HepG2 (cell line): ENCODE measurements at regions not wholly inside any gene's neighbourhood (a gene's known extent, or its start where the extent isn't known, plus 50 kb on each side); places are given as distances from the start of the nearest gene placed in this dataset.

Experiments used
- ATAC-seq: fragments of 200-7000 bp; cut with Tn5 transposase; 3 replicates; pipeline ENCODE4 v1.9.1; 2020; ENCODE audit warnings: mild to moderate bottlenecking, moderate library complexity
- BruUV-seq: library from RNA; stranded (reverse); fragments of 400-500 nt; replicated peaks from 2 replicates; lab custom pipeline; 2021; lab: Mats Ljungman, UMichigan
- CTCF ChIA-PET: fragments of 300-600 bp; formaldehyde crosslinking; extraction: SDS; loops from one replicate; lab custom pipeline; 2021; ENCODE audit warnings: low total read pairs, inconsistent platforms, low intra/inter-chr PET ratio; lab: Yijun Ruan, JAX
- POLR2A ChIA-PET: fragments of 350-600 bp; sonication (Branson Sonifier 250); formaldehyde crosslinking; loops from one replicate; lab custom pipeline; 2020; ENCODE audit warnings: antibody characterized with exemption, inconsistent platforms; lab: Yijun Ruan, JAX
- DNase-seq: peaks from one replicate; pipeline ENCODE4 v3.0.0-alpha.2; 2015; ENCODE audit warnings: low spot score
- FAIRE-seq: peaks from 3 replicates; lab custom pipeline; 2011; peaks lifted over from hg19 to GRCh38; lab: Jason Lieb, UNC
- H2AFZ ChIP-seq: one replicate; pipeline ENCODE4 v1.6.1; 2011; ENCODE audit warnings: low read length, inconsistent platforms
- H3K27ac ChIP-seq: fragments of 300-600 bp; 3 replicates; pipeline ENCODE4 v1.8.0; 2011; ENCODE audit warnings: mixed run types, mild to moderate bottlenecking, mixed read lengths, low read length, inconsistent platforms; ENCODE audit not compliant: insufficient read depth; ENCODE audit errors: extremely low read length
- H3K27me3 ChIP-seq, 2 experiments: fragments of 200-600 bp in 1 of 2; 2 replicates in 1 of 2; 3 replicates in 1 of 2; pipeline versions ENCODE4 v1.6.0 to v1.8.0; 2011; ENCODE audit warnings: low read length in 2 of 2, mild to moderate bottlenecking in 2 of 2, moderate library complexity in 2 of 2, inconsistent platforms in 1 of 2; ENCODE audit not compliant: insufficient read depth in 2 of 2, control insufficient read depth in 1 of 2
- H3K36me3 ChIP-seq, 2 experiments: fragments of 200-600 bp in 1 of 2; replicated peaks in 1 of 2; 2 replicates in 1 of 2; 3 replicates in 1 of 2; pipeline versions ENCODE4 v1.5.1 to v1.8.0; 2011; ENCODE audit warnings: low read length in 2 of 2, inconsistent platforms in 1 of 2; ENCODE audit not compliant: insufficient read depth in 2 of 2, control insufficient read depth in 1 of 2
- H3K4me1 ChIP-seq: 2 replicates; pipeline ENCODE4 v1.5.1; 2012; ENCODE audit warnings: low read length, inconsistent platforms; ENCODE audit not compliant: insufficient read depth
- H3K4me2 ChIP-seq: 2 replicates; pipeline ENCODE4 v1.6.0; 2011; ENCODE audit warnings: low read depth, low read length, inconsistent platforms
- H3K4me3 ChIP-seq, 3 experiments: fragments of 200-600 bp in 1 of 3; sonication (generic), shearing (Covaris generic) in 1 of 3; replicated peaks in 1 of 3; 2 replicates each; pipeline ENCODE4 v1.5.1; 2011 to 2016; ENCODE audit warnings: low read length in 3 of 3, inconsistent platforms in 2 of 3, low read depth in 2 of 3, mild to moderate bottlenecking in 2 of 3, control low read depth in 1 of 3, mixed read lengths in 1 of 3; ENCODE audit not compliant: insufficient read depth in 1 of 3
- H3K79me2 ChIP-seq: one replicate; pipeline ENCODE4 v1.6.1; 2011; ENCODE audit warnings: low read length, inconsistent platforms; ENCODE audit not compliant: insufficient read depth
- H3K9ac ChIP-seq: 2 replicates; pipeline ENCODE4 v1.6.0; 2011; ENCODE audit warnings: mild to moderate bottlenecking, low read depth, low read length, inconsistent platforms; ENCODE audit not compliant: insufficient read depth
- H3K9me3 ChIP-seq: 2 replicates; pipeline ENCODE4 v1.5.1; 2012; ENCODE audit warnings: mild to moderate bottlenecking, low read length
- H4K20me1 ChIP-seq: 2 replicates; pipeline ENCODE4 v1.6.0; 2011; ENCODE audit warnings: inconsistent platforms, mild to moderate bottlenecking, low read length, moderate library complexity; ENCODE audit not compliant: insufficient read depth
- DMAP1 ChIP-seq: IDR thresholded peaks from 2 replicates; pipeline ENCODE4 v1.6.1; 2016
- EZH2 ChIP-seq: conservative IDR thresholded peaks from 2 replicates; pipeline ENCODE4 v1.6.1; 2012; ENCODE audit warnings: mild to moderate bottlenecking, low read depth, low read length, moderate library complexity
- GABPA ChIP-seq, 2 experiments: IDR thresholded peaks; 2 replicates each; pipeline ENCODE4 v1.6.1; 2011 to 2016; ENCODE audit warnings: low read depth in 2 of 2, low read length in 1 of 2, missing biosample characterization in 1 of 2, missing genetic modification characterization in 1 of 2
- GTF2F1 ChIP-seq: fragments of 150-350 bp; IDR thresholded peaks from 2 replicates; pipeline ENCODE4 v1.6.1; 2014; ENCODE audit warnings: low read length
- JUNB ChIP-seq: sonication (generic); formaldehyde crosslinking; IDR thresholded peaks from 2 replicates; pipeline ENCODE4 v1.8.0; 2022; ENCODE audit warnings: missing genetic modification reagents, mild to moderate bottlenecking, borderline replicate concordance
- KDM5A ChIP-seq: fragments of 200-600 bp; sonication (generic); IDR thresholded peaks from 2 replicates; pipeline ENCODE4 v1.7.0; 2018; ENCODE audit warnings: antibody characterized with exemption, mild to moderate bottlenecking, low read length, borderline replicate concordance
- MTF2 ChIP-seq: sonication (generic); formaldehyde crosslinking; IDR thresholded peaks from 2 replicates; pipeline ENCODE4 v1.5.0; 2020; ENCODE audit warnings: missing genetic modification reagents, borderline replicate concordance
- NFIB ChIP-seq: sonication (generic); formaldehyde crosslinking; IDR thresholded peaks from 2 replicates; pipeline ENCODE4 v1.9.0; 2021; ENCODE audit warnings: missing genetic modification reagents, mild to moderate bottlenecking, borderline replicate concordance
- RFXANK ChIP-seq: IDR thresholded peaks from 2 replicates; pipeline ENCODE4 v1.6.1; 2016
- RNF2 ChIP-seq: fragments of 450-650 bp; conservative IDR thresholded peaks from 2 replicates; pipeline ENCODE4 v1.6.1; 2016; ENCODE audit warnings: low read depth
- STAT5B ChIP-seq: sonication (generic); formaldehyde crosslinking; IDR thresholded peaks from 2 replicates; pipeline ENCODE4 v1.4.0; 2020; ENCODE audit warnings: missing genetic modification reagents
- ZEB1 ChIP-seq: IDR thresholded peaks from 2 replicates; pipeline ENCODE4 v1.6.1; 2012; ENCODE audit warnings: mild to moderate bottlenecking, low read depth, inconsistent platforms; ENCODE audit not compliant: insufficient replicate concordance
- ZFX ChIP-seq: sonication (generic); formaldehyde crosslinking; IDR thresholded peaks from 2 replicates; pipeline ENCODE4 v1.4.0; 2020; ENCODE audit warnings: mild to moderate bottlenecking, low read depth, missing genetic modification reagents, moderate library complexity
- ZNF225 ChIP-seq: sonication (generic); formaldehyde crosslinking; IDR thresholded peaks from 2 replicates; pipeline ENCODE4 v1.4.0; 2020; ENCODE audit warnings: mild to moderate bottlenecking, missing genetic modification reagents
- ZNF230 ChIP-seq: sonication (generic); formaldehyde crosslinking; IDR thresholded peaks from 2 replicates; pipeline ENCODE4 v1.4.0; 2020; ENCODE audit warnings: mild to moderate bottlenecking, missing genetic modification reagents
- ZNF274 ChIP-seq: sonication (generic); formaldehyde crosslinking; IDR thresholded peaks from 2 replicates; pipeline ENCODE4 v1.5.1; 2020; ENCODE audit warnings: mild to moderate bottlenecking, missing genetic modification reagents
- ZNF30 ChIP-seq: sonication (generic); formaldehyde crosslinking; IDR thresholded peaks from 2 replicates; pipeline ENCODE4 v1.5.0; 2020; ENCODE audit warnings: mild to moderate bottlenecking, missing genetic modification reagents
- ZNF530 ChIP-seq: sonication (generic); formaldehyde crosslinking; IDR thresholded peaks from 2 replicates; pipeline ENCODE4 v1.5.0; 2020; ENCODE audit warnings: low read depth, mild to moderate bottlenecking, missing genetic modification reagents
- ZNF546 ChIP-seq: sonication (generic); formaldehyde crosslinking; conservative IDR thresholded peaks from 2 replicates; pipeline ENCODE4 v1.8.1; 2023; ENCODE audit warnings: mild to moderate bottlenecking, missing genetic modification reagents
- ZNF564 ChIP-seq: sonication (generic); formaldehyde crosslinking; IDR thresholded peaks from 2 replicates; pipeline ENCODE4 v1.8.1; 2023; ENCODE audit warnings: mild to moderate bottlenecking, missing genetic modification reagents
- ZNF589 ChIP-seq: sonication (generic); formaldehyde crosslinking; conservative IDR thresholded peaks from 2 replicates; pipeline ENCODE4 v1.8.0; 2022; ENCODE audit warnings: mild to moderate bottlenecking, moderate library complexity, missing genetic modification reagents
- ZZZ3 ChIP-seq: sonication (generic); formaldehyde crosslinking; IDR thresholded peaks from 2 replicates; pipeline ENCODE4 v1.4.0; 2020; ENCODE audit warnings: missing genetic modification reagents, mild to moderate bottlenecking, borderline replicate concordance
- WGBS: methylation state at CpG from one replicate; pipeline ENCODE4 v1.1.6; 2017; ENCODE audit warnings: low lambda C conversion rate; 5-methylcytosine and 5-hydroxymethylcytosine counted together
- in situ Hi-C: cut with HindIII; loops from 2 replicates; pipeline ENCODE4 v1.10.0; 2017; ENCODE audit warnings: low pct_unique_long_range_greater_than_20kb; ENCODE audit not compliant: extremely low pct_ligation_motif_present
- intact Hi-C: fragments of 100-400 bp; cut with micrococcal nuclease; formaldehyde crosslinking; loops from one replicate; pipeline ENCODE4 v1.10.0; 2022; ENCODE audit not compliant: unreplicated experiment
- TF ChIP-seq, protein P1 (sequence below): fragments of 450-650 bp; IDR thresholded peaks from 2 replicates; pipeline ENCODE4 v1.6.1; 2017; ENCODE audit warnings: mild to moderate bottlenecking

DNA sequence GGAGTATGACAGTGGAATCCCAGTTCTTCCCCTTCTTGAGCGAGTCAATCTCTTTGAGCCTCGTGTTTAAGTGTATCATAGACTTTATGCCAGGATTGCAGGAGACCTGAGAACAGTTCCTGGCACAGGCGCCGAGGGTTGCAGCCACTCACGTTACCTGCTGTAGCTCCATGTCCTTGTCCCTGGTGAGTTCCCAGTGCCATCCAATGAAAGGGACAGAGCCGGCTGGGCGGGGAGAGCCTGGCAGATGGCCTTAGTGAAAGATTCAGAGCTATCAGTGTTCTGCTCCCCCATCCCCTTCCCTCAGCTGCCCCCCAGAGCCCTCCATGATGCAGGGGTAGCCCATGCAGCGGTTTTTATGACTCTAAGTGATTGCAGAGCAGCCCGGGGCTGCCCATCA, 554.0 kb downstream of the BNC2 start (continued):
- TF ChIP-seq JUNB (CRISPR knock-in tag) (no peak), EZH2 (no peak), ZNF274 (CRISPR knock-in tag) (no peak), ZZZ3 (no peak), ZNF230 (CRISPR knock-in tag) (no peak), GABPA (IDR thresholded peaks at IDR 0.05; ENCODE audit: low read depth, low read length) (no peak), GABPA (CRISPR knock-in tag; IDR thresholded peaks at IDR 0.05; ENCODE audit: low read depth) (no peak)

DNA sequence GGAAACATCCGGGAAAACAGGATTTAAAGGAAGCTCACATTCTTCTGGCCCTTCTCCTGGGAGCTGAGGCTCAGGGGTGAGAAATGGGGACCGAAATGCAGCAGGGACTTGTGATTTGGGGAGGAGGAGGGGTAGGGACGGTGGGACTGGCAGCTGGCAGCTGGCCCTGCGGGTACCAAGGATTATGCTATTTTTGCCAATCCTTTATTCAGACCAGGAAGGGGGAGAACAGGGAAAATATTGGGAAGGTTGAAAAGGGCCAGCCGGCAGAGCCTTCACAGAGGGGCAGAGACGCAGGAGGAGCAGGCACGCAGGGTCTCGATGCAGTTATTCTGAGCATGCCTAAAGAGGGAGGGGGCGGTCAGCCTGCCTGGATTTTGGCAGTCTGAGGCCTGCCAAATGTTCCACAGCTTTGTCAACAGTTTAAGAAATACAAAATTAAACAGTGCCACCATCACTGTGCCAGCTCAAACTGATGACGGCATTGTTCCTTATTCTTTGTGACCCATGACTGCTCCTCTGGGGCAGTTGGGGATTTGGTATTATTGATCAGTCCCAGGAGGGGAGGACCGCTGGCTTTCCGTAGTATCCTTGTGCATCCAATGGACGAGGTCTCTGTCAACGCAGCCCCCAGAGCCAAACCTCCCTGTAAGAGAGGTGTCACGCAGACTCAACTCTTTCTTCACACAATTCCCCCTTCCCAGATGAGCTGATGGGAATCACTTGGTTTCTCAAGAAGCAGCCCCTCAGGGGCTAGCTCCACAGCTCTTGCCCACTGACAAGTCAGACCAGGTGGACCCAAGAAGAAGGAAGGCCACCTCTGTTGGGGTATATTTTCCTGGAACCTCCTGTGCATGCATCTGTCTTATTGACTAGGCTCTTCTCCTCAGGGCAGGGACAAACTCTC, 553.3 kb downstream of the BNC2 start:
- intact Hi-C loops (no loop called here), in situ Hi-C loops (no loop called here)
- no peaks in the 10 kb centered on the region for H3K4me1 ChIP-seq
- WGBS = 17% methylated on average over 15 of the region's 15 CpGs
- peaks cover 0 to 9% of the 10 kb centered on the region in 2 experiments; a peak in 2 of 5 replicates for H3K27me3 ChIP-seq
- CTCF ChIA-PET = no interaction called here
- H3K9ac ChIP-seq = no peak overlapping the region
- no peaks in the 10 kb centered on the region for H3K36me3 ChIP-seq
- H3K27ac ChIP-seq = no peak overlapping the region
- no peak for ATAC-seq
- H4K20me1 ChIP-seq = 0 out of 2 replicates have a peak, but pooled peaks cover 2% of the 10 kb centered on the region
- DNase-seq = no peak
- BruUV-seq = no TSS peak
- no peak overlapping the region for H3K4me3 ChIP-seq
- no peak overlapping the region for H3K4me2 ChIP-seq
- FAIRE-seq = no peak
- H3K9me3 ChIP-seq = no peaks in the 10 kb centered on the region
- POLR2A ChIA-PET = no interaction called here
- no peak overlapping the region for H2AFZ ChIP-seq
- no peaks in the 10 kb centered on the region for H3K79me2 ChIP-seq
- TF ChIP-seq ZNF546 = no peak
- no peak for TF ChIP-seq NFIB
- TF ChIP-seq ZNF589 = no peak
- TF ChIP-seq DMAP1 (CRISPR knock-in tag) = no peak
- no peak for TF ChIP-seq STAT5B (CRISPR knock-in tag)
- no peak for TF ChIP-seq ZNF564 (CRISPR knock-in tag)
- no peak for TF ChIP-seq ZNF530 (CRISPR knock-in tag)
- no peak for TF ChIP-seq ZNF30
- TF ChIP-seq MTF2 (CRISPR knock-in tag) = no peak
- TF ChIP-seq KDM5A = no peak
- TF ChIP-seq, protein P1, sequence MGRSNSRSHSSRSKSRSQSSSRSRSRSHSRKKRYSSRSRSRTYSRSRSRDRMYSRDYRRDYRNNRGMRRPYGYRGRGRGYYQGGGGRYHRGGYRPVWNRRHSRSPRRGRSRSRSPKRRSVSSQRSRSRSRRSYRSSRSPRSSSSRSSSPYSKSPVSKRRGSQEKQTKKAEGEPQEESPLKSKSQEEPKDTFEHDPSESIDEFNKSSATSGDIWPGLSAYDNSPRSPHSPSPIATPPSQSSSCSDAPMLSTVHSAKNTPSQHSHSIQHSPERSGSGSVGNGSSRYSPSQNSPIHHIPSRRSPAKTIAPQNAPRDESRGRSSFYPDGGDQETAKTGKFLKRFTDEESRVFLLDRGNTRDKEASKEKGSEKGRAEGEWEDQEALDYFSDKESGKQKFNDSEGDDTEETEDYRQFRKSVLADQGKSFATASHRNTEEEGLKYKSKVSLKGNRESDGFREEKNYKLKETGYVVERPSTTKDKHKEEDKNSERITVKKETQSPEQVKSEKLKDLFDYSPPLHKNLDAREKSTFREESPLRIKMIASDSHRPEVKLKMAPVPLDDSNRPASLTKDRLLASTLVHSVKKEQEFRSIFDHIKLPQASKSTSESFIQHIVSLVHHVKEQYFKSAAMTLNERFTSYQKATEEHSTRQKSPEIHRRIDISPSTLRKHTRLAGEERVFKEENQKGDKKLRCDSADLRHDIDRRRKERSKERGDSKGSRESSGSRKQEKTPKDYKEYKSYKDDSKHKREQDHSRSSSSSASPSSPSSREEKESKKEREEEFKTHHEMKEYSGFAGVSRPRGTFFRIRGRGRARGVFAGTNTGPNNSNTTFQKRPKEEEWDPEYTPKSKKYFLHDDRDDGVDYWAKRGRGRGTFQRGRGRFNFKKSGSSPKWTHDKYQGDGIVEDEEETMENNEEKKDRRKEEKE = no peak
- TF ChIP-seq ZNF225 = no peak
- TF ChIP-seq RNF2 = no peak
- no peak for TF ChIP-seq ZFX (CRISPR knock-in tag)
- no peak for TF ChIP-seq GTF2F1
- no peak for TF ChIP-seq ZEB1
- TF ChIP-seq RFXANK (CRISPR knock-in tag) = no peak
